IMR-90 (cell line): ENCODE measurements at regions not wholly inside any gene's neighbourhood (a gene's known extent, or its start where the extent isn't known, plus 50 kb on each side); places are given as distances from the start of the nearest gene placed in this dataset.
A peak's percentile ranks its signal among the peaks of the same experiment; 100 is the strongest.

Experiments used
- ATAC-seq: fragments of 200-7000 bp; cut with Tn5 transposase; 2 replicates; pipeline ENCODE4 v1.9.1; 2020; ENCODE audit warnings: low read depth, mild to moderate bottlenecking, moderate library complexity
- BruUV-seq: library from RNA; stranded (reverse); fragments of 400-500 nt; replicated peaks from 2 replicates; lab custom pipeline; 2021; lab: Mats Ljungman, UMichigan
- CTCF ChIA-PET: fragments of 300-600 bp; formaldehyde crosslinking; extraction: SDS; loops from one replicate; lab custom pipeline; 2021; ENCODE audit warnings: antibody characterized with exemption; lab: Yijun Ruan, JAX
- POLR2A ChIA-PET: fragments of 300-600 bp; sonication (Branson Sonifier 250); formaldehyde crosslinking; loops from one replicate; lab custom pipeline; 2022; ENCODE audit warnings: antibody characterized with exemption; ENCODE audit not compliant: unreplicated experiment; lab: Charles Lee
- DNase-seq: peaks from one replicate; pipeline ENCODE4 v3.0.0; 2013
- H2AFZ ChIP-seq: replicated peaks from 2 replicates; pipeline ENCODE3; 2013; ENCODE audit warnings: low read length, mild to moderate bottlenecking; ENCODE audit not compliant: poor library complexity
- H2AK5ac ChIP-seq: 2 replicates; pipeline ENCODE4 v1.6.1; 2013; ENCODE audit warnings: low read depth, low read length, inconsistent platforms
- H2AK9ac ChIP-seq: replicated peaks from 2 replicates; pipeline ENCODE3; 2013; ENCODE audit warnings: mild to moderate bottlenecking, low read depth, low read length, moderate library complexity; ENCODE audit not compliant: poor library complexity
- H2BK120ac ChIP-seq: 2 replicates; pipeline ENCODE4 v1.6.1; 2013; ENCODE audit warnings: low read depth, low read length, inconsistent platforms
- H2BK15ac ChIP-seq: 3 replicates; pipeline ENCODE4 v1.6.1; 2013; ENCODE audit warnings: low read depth, low read length, inconsistent platforms
- H2BK20ac ChIP-seq: 2 replicates; pipeline ENCODE4 v1.6.1; 2013; ENCODE audit warnings: low read depth, mild to moderate bottlenecking, inconsistent platforms, low read length, moderate library complexity
- H2BK5ac ChIP-seq: 2 replicates; pipeline ENCODE4 v1.6.1; 2013; ENCODE audit warnings: mild to moderate bottlenecking, low read depth, low read length, inconsistent platforms; ENCODE audit not compliant: poor library complexity, severe bottlenecking
- H3K14ac ChIP-seq: replicated peaks from 2 replicates; pipeline ENCODE4 v1.6.1; 2013; ENCODE audit warnings: low read depth, low read length, inconsistent platforms
- H3K18ac ChIP-seq: 2 replicates; pipeline ENCODE4 v1.6.1; 2013; ENCODE audit warnings: low read depth, low read length, control low read depth
- H3K23ac ChIP-seq: 2 replicates; pipeline ENCODE4 v1.6.1; 2013; ENCODE audit warnings: low read depth, low read length, inconsistent platforms
- H3K27ac ChIP-seq: 2 replicates; pipeline ENCODE4 v1.5.1; 2013; ENCODE audit warnings: mild to moderate bottlenecking, control low read depth, low read length; ENCODE audit not compliant: insufficient read depth
- H3K27me3 ChIP-seq: 2 replicates; pipeline ENCODE4 v1.6.1; 2013; ENCODE audit warnings: low read length; ENCODE audit not compliant: control insufficient read depth, insufficient read depth
- H3K36me3 ChIP-seq: 2 replicates; pipeline ENCODE4 v1.6.1; 2013; ENCODE audit warnings: low read length, mixed read lengths; ENCODE audit not compliant: control insufficient read depth, insufficient read depth
- H3K4ac ChIP-seq: 2 replicates; pipeline ENCODE4 v1.6.1; 2013; ENCODE audit warnings: low read depth, low read length, inconsistent platforms
- H3K4me1 ChIP-seq: 2 replicates; pipeline ENCODE4 v1.6.1; 2013; ENCODE audit warnings: low read length, mixed read lengths; ENCODE audit not compliant: control insufficient read depth, insufficient read depth
- H3K4me2 ChIP-seq: 2 replicates; pipeline ENCODE4 v1.6.1; 2013; ENCODE audit warnings: low read depth, mild to moderate bottlenecking, control low read depth, low read length, moderate library complexity
- H3K4me3 ChIP-seq: 2 replicates; pipeline ENCODE4 v1.5.1; 2013; ENCODE audit warnings: low read depth, mild to moderate bottlenecking, control low read depth, low read length, moderate library complexity; ENCODE audit not compliant: insufficient read depth
- H3K56ac ChIP-seq: 2 replicates; pipeline ENCODE4 v1.6.1; 2013; ENCODE audit warnings: low read length, inconsistent platforms; ENCODE audit not compliant: insufficient read depth; ENCODE audit errors: extremely low read depth
- H3K79me1 ChIP-seq, 2 experiments: 2 replicates each; pipeline ENCODE4 v1.6.1; 2013; ENCODE audit warnings: low read length in 2 of 2, inconsistent platforms in 1 of 2, low read depth in 1 of 2
- H3K9ac ChIP-seq: 2 replicates; pipeline ENCODE4 v1.6.1; 2013; ENCODE audit warnings: low read depth, low read length, control low read depth
- H3K9me1 ChIP-seq: 2 replicates; pipeline ENCODE4 v1.6.1; 2013; ENCODE audit warnings: low read length, inconsistent platforms; ENCODE audit not compliant: insufficient read depth
- H3K9me3 ChIP-seq: 2 replicates; pipeline ENCODE4 v1.6.1; 2013; ENCODE audit warnings: low read length; ENCODE audit not compliant: control insufficient read depth, insufficient read depth
- H4K20me1 ChIP-seq: 2 replicates; pipeline ENCODE4 v1.6.1; 2013; ENCODE audit warnings: low read length, inconsistent platforms; ENCODE audit not compliant: insufficient read depth
- H4K5ac ChIP-seq: 2 replicates; pipeline ENCODE4 v1.6.1; 2013; ENCODE audit warnings: mild to moderate bottlenecking, low read depth, low read length, control low read depth
- H4K8ac ChIP-seq, 2 experiments: 2 replicates each; pipeline ENCODE4 v1.6.1; 2013; ENCODE audit warnings: low read depth in 2 of 2, low read length in 2 of 2, control low read depth in 1 of 2, inconsistent platforms in 1 of 2
- H4K91ac ChIP-seq: 2 replicates; pipeline ENCODE4 v1.6.1; 2013; ENCODE audit warnings: low read depth, low read length, inconsistent platforms; ENCODE audit not compliant: insufficient read depth
- FOS ChIP-seq: fragments of 150-350 bp; IDR thresholded peaks from 2 replicates; pipeline ENCODE4 v1.6.1; 2016; ENCODE audit warnings: low read depth, low read length
- MAZ ChIP-seq: IDR thresholded peaks from 2 replicates; pipeline ENCODE4 v1.6.1; 2012; ENCODE audit warnings: low read depth, mild to moderate bottlenecking, low read length, improper control_type of control experiment, moderate library complexity, borderline replicate concordance
- WGBS, 2 experiments: methylation state at CpG; one replicate each; pipeline versions ENCODE4 v1.1.5 to v1.1.7; 2013; ENCODE audit warnings: missing lambda C conversion rate in 2 of 2; ENCODE audit not compliant: insufficient read length in 1 of 2; ENCODE audit errors: extremely low coverage in 2 of 2; 5-methylcytosine and 5-hydroxymethylcytosine counted together
- dilution Hi-C: fragments of 300-500 bp; cut with HindIII; formaldehyde crosslinking; loops from one replicate; pipeline ENCODE4 v1.14.3; 2018; ENCODE audit warnings: low sequenced_read_pairs; ENCODE audit not compliant: unreplicated experiment
- in situ Hi-C: fragments of 300-500 bp; cut with MboI; formaldehyde crosslinking; loops from 3 replicates; pipeline ENCODE4 v1.14.3; 2019; ENCODE audit warnings: low sequenced_read_pairs, inconsistent platforms, mixed read lengths
- intact Hi-C: fragments of 100-400 bp; cut with micrococcal nuclease; formaldehyde crosslinking; loops from 2 replicates; pipeline ENCODE4 v1.10.0; 2022
- TF ChIP-seq, protein P1 (sequence below): conservative IDR thresholded peaks from 2 replicates; pipeline ENCODE4 v1.5.1; 2012; ENCODE audit warnings: mild to moderate bottlenecking, low read depth, low read length, improper control_type of control experiment

DNA sequence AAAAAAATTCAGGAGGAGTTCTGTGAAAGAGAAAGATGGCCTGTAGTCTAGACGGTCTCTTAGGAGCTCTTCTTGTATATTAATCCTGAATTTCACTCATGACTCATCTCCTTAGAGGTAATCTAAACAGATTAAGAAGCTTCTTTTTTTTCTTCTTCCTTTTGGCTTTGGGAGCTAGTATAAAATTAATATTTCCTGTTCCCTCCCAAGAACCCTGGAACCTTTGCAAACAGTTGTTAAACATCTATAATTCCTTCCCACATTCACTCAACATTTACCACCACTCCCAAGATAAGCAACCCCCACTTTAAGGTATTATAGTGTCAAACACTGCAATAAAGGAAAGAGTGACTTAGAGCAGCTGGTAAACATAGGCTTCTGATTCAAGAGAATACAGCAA lies 146.4 kb upstream of the EDNRA start:
- Histone ChIP-seq H3K4me3 (no peak overlapping the region), H2AK9ac (no peak overlapping the region), H2BK5ac (peak overlapping the region; percentile 80), H3K14ac (no peak overlapping the region), H3K9me1 (peaks cover 5% of the 10 kb centered on the region), H4K20me1 (no peaks in the 10 kb centered on the region), H3K56ac (no peak overlapping the region), H4K91ac (no peak overlapping the region), H3K36me3 (no peaks in the 10 kb centered on the region), H3K79me1 (no peaks in the 10 kb centered on the region), H3K27me3 (no peaks in the 10 kb centered on the region), H3K4me2 (peak overlapping the region; percentile 56; the same call in 1 of the 2 replicates), H4K8ac (no peak overlapping the region), H3K9me3 (no peaks in the 10 kb centered on the region), H2BK20ac (no peak overlapping the region), H2AK5ac (no peak overlapping the region), H3K9ac (no peak overlapping the region), H3K4me1 (peaks cover 6% of the 10 kb centered on the region), H3K23ac (no peak overlapping the region), H3K4ac (no peak overlapping the region; the same call in 1 of the 2 replicates), H3K27ac (peak overlapping the region; percentile 59; the same call in 1 of the 2 replicates), H2BK15ac (no peak overlapping the region), H3K18ac (peak overlapping the region; percentile 77; the same call in 1 of the 2 replicates), H2AFZ (no peak overlapping the region), H2BK120ac (no peak overlapping the region), H4K5ac (peak overlapping the region; percentile 54; the same call in 1 of the 2 replicates)
- ATAC-seq (peak; percentile 89), DNase-seq (peak; percentile 86)
- WGBS, 2 experiments: no CpG with 5 or more reads among the region's 1 CpG
- dilution Hi-C loops: no loop called here
- TF ChIP-seq FOS (peak; percentile 42; the same call in 1 of the 2 replicates), MAZ (no peak)
- TF ChIP-seq, protein P1, sequence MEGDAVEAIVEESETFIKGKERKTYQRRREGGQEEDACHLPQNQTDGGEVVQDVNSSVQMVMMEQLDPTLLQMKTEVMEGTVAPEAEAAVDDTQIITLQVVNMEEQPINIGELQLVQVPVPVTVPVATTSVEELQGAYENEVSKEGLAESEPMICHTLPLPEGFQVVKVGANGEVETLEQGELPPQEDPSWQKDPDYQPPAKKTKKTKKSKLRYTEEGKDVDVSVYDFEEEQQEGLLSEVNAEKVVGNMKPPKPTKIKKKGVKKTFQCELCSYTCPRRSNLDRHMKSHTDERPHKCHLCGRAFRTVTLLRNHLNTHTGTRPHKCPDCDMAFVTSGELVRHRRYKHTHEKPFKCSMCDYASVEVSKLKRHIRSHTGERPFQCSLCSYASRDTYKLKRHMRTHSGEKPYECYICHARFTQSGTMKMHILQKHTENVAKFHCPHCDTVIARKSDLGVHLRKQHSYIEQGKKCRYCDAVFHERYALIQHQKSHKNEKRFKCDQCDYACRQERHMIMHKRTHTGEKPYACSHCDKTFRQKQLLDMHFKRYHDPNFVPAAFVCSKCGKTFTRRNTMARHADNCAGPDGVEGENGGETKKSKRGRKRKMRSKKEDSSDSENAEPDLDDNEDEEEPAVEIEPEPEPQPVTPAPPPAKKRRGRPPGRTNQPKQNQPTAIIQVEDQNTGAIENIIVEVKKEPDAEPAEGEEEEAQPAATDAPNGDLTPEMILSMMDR: no peak
- CTCF ChIA-PET: interaction anchor here (0.9 to 1.4 kb wide), 2 partner anchors 12 to 26 kb away, joined by 3 read pairs; no protein-coding TSS in a partner anchor
- no TSS peak for BruUV-seq
- intact Hi-C loops: no loop called here
- in situ Hi-C loops: no loop called here
- POLR2A ChIA-PET: no interaction called here
